GM21390 (cell line): ENCODE measurements at regions not wholly inside any gene's neighbourhood (a gene's known extent, or its start where the extent isn't known, plus 50 kb on each side); places are given as distances from the start of the nearest gene placed in this dataset.
"Not testable (repeated sequence)": the region's sequence is repeated elsewhere in the genome, so short reads cannot be mapped to it uniquely, and the experiment has no call there.

Source experiments
- ATAC-seq: cut with Tn5 transposase; IDR thresholded peaks from one replicate; pipeline ENCODE4 v1.9.1; 2021; ENCODE audit not compliant: unreplicated experiment

DNA sequence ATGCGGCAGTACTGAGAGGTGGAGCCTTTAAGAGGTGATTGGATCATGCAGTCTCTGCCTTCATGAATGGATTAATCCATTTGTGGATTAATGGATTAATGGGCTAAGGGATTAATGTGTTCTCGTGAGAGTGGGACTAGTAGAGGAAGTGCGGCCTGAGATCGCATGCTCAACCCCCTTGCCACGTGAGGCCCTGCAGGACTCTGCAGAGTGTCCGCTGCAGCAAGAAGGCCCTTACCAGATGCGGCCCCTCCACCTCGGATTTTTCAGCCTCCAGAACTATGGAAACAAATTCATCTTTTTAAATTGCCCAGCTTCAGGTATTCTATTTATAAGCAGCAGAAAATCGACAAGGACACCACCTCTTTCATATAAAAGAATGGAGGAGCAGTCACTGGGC lies 148.8 kb downstream of the TPRA1 start:
- ATAC-seq = no peak

DNA sequence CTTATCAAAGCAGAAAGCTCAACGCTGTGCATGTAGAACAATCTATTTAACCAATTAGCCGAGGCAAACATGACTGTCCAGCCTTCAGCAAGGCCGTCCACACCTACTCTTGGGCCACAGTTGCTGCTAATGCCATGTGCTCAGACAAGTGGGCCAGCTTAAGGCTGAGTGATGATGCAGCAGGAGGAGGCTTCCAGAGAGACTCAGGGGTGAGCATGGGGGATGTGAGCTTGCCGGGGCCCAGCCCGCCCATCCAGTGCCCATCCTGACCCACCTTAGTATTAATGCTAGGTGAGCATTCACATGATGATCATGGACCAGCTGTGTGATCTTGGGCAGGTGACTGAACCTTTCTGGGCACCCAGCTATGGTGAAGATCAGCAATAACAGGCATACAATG lies 150.1 kb downstream of the TPRA1 start:
- ATAC-seq = no peak

DNA sequence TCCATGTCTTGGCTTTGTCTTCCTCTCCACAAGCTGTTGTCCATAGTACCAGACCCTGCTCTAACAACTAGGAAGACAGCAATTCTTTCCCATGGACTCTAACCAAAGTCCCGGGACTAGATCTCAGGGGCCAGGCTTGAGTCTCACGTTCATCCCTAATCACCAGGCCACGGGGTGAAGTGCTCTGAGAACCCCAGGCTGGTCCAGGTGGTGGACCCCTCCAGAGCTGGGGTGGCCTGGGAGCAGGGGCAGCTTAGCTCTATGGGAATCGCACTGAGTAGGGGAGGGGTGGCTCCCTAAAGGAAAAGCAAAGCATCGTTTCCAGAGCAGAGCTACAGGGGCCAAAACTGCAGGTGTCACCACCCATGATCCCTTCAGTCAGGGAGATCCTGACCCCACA lies 150.9 kb downstream of the TPRA1 start:
- no peak for ATAC-seq

DNA sequence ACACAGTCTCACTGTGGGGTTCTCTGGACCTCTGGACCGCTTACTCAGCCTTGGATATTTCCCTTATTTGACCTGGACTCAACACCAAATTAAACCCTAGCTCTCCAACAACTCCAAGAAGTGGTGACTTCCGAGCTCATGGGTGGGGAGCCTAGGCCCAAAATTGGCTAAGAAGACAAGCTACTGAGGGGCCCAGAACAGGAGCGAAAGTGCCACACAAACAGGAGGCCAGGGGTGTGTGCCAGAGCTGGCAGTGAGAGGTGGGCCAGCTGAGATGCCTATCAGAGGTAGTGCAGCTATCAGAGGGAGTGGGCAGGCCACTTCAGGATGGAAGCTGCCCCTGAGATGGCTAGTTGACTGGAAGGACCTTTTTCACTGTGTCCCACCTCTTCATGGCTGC lies 151.1 kb upstream of the PRR20G start:
- ATAC-seq = no peak

DNA sequence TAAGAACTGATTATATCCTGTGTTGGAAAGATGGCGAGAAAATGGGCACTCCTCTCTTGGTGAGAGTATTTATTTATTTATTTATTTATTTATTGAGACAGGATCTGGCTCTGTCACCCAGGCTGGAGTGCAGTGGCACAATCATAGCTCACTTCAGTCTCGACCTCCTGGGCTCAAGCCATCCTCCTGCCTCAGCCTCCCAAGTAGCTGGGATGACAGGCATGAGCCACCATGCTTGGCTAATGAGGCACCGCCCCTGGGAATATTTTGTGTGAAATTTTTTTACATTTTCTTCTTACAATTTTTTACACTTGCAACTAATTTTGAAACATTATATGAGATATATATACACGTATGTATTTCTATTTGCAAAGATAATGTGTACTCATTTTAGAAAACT lies 150.5 kb upstream of the PRR20G start:
- ATAC-seq = no peak

DNA sequence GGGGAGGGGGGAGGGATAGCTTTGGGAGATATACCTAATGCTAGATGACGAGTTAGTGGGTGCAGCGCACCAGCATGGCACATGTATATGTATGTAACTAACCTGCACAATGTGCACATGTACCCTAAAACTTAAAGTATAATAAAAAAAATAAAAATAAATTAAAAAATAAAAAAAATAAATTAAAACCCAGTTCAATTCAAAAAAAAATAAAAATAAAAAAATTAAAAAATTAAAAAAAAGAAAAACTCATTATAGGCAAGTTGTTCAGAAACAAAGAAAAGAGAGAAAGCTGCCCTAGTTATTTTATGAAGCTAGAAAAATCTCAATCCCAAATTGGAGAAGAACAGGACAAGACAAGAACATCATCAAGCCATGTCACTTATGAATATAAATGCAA lies 147.5 kb upstream of the PRR20G start:
- ATAC-seq = not testable (repeated sequence)

DNA sequence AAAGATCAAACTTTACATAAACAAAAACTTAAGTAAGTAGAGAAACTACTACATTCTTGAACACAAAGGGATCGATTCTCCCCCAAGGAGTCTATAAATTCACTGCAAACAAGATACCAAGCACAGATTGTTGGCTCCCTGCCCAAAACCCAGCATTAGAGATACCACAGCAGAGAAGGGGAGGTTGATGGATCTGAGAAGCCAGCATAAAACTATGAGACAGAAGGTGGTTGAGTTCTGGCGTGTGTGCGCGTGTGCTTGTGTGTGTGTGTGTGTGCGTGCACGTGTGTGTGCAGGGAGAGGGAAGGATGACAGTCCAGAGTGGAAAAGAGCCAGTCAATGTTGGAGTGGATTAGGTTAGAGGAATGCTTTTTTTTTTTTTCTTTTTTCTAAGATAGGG lies 143.2 kb upstream of the PRR20G start:
- no peak for ATAC-seq

DNA sequence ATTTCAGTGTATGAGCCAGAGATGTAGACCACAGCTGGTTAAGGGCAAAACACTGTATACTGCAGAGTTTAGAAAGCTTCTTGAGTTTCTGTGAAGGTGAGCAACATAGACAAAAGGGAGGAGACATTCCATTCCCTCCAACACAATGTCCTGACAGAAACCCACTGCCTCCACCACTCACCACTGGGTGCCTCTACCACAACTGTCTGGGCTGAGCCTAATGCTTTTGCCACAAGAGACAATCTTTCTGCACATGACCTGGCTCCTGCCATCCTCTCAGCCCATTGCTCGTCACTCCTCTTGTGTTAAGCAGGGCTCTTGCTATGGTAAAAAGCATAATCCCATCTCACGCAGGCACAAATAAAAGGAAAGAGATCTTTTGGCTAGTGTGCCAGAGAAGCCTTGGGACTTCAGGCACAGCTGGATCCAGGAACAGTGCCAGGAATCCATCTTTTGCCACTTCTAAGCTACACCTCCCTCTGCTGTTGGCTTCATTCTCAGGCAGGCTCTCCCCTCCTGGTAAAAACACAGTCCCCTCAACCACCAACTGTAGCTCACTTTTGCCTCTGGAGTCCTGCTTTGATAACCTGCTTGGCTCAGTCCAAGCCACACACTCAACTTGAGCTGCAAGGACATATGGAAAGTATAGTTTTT lies 140.6 kb upstream of the PRR20G start:
- ATAC-seq = no peak

DNA sequence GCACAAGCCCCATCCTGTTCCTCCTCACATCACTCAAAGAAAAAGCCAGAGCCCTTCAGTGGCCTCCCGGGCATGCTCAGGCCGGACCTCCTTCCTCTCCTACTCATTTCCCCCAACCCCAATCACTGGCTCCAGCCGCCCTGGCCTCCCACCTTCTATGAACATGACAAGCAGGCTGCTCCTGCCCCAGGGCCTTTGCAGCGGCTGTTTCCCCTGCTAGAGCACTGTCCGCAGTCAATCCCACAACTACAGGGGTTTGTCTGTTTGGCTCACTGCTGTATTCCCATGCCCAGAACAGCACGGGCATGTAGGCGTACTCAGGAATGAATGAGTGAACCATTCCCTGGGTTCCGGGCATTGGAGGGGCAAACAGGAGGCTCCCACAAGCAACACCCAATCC lies 139.8 kb upstream of the PRR20G start:
- no peak for ATAC-seq

DNA sequence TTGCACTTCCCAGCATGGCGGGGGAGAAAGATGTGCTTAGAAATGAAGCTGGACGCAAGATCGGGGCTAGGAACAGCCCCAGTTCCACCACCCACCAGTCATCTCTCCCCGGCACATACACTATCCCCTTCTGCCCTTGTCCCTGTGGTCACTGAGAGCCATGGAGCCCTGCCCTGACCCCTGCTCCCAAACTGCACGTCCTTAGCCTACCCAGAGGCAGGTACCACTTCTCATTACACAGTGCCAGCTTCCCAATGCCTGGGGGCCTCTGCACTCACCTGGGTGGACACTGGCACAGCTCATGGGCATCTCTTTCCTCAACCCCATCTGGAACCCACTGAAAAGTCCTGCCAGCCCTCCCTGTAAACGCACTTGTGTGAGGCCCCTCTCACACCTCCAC lies 139.3 kb upstream of the PRR20G start:
- ATAC-seq = no peak

DNA sequence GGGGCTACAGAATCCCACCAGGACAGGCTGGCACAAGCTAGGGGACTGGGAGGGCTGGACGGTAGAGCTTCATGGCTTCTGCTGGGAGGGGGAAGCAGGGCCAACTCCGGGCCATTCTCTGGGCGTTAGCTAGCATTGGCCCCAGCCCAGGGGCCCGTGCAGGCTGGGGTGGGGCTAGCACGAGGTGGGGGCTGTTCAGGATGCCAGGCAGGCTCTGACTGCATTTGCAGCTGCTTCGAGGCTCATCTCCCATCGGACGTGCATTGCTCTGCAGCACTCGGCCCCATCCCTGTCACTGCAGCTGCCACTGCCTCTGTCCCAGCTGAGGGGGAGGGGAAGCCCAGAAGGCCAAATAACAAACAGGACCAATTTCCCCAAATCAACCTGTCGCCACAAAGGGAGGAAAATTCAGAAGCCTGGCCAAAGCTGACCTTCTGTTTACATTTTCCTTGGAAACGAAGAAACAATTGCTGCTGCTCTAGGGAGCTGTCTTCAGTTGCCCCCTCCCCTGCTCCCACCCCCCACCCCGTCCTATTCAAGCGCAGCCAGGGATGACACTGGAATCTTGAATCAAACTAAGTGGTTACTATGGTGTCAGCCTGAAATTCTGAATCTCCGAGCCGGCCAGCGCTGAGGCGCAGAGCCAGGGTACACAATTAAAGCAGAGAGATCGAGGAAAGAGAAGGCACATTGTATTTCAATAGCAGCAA lies 138.8 kb upstream of the PRR20G start:
- no peak for ATAC-seq

DNA sequence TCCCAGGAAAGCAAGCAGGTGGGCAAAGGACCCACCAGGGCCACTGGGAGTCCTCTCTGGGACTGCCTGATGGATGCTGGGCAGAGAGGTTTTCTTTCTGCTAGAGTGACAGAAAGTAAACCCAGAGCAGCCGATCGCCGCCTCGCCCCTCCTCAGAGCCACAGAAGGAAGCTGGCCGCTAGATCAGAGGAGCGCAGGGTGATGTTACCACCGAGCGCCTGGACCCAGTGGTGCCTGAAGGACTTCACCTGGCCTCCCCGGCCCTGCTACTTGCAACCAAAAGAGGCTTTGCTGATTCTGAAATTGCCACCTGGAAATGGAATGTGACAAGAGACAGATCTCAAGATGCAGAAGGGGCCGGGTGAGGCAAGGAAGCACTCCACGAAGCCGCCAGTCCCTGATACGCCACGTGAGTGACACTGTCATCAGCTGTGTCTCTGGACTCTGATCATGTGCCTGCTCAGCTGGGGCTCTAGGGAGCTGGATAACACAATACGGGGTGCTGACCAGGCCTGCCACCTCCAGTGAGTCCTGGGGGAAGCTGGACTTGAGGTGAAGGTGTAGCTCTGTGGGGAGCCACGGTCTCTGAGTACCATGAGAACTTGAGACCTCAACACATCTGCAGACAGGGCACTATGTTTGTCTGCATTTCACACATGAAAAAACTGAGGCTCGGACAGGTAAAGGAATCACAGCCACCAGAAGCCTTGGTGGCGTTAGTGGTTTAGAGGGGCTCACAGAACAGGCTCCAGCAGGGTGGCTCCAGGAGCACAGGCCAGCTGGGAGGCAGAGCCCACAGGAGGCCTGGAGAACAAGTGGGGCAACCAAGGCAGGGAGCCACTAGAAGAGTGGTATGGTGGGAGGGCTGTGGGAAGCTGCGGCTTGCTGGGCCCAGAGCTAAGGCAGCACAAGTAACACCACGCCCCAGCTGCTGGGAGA lies 137.9 kb upstream of the PRR20G start:
- no peak for ATAC-seq

DNA sequence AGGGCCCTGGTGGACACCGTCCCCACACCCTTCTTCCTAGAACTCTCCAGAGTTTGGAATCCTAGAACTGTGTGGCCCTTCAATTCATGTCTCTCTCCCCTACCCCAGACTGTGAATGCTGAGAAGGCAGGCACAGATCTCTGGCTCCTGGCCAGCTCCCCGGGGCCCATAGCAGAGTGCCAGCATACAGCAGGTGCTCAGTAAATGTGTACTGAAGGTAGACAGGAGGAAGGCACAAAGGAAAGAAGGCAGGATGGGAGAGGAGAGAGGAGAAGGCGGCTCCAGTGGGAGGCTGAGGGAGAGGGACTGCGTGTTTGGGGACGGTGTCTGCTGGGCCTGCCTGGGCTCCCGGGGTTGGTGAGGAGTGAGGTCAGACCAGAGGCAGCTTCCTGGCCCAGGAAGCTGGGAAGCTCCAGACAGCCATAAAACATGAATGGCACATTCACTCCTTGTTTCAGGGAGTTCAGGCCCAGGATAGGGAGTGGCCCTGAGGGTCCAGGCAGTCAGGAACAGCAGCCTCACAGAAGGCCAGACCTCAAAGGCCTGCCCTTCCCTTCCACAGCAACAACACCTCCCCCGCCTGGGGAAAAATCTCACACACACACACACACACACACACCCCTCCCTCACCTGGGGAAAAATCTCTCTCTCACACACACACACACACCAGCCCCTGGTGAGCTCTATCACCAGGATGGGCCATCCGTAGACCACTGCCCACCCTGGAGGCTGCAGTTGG lies 137.1 kb upstream of the PRR20G start:
- ATAC-seq = no peak

DNA sequence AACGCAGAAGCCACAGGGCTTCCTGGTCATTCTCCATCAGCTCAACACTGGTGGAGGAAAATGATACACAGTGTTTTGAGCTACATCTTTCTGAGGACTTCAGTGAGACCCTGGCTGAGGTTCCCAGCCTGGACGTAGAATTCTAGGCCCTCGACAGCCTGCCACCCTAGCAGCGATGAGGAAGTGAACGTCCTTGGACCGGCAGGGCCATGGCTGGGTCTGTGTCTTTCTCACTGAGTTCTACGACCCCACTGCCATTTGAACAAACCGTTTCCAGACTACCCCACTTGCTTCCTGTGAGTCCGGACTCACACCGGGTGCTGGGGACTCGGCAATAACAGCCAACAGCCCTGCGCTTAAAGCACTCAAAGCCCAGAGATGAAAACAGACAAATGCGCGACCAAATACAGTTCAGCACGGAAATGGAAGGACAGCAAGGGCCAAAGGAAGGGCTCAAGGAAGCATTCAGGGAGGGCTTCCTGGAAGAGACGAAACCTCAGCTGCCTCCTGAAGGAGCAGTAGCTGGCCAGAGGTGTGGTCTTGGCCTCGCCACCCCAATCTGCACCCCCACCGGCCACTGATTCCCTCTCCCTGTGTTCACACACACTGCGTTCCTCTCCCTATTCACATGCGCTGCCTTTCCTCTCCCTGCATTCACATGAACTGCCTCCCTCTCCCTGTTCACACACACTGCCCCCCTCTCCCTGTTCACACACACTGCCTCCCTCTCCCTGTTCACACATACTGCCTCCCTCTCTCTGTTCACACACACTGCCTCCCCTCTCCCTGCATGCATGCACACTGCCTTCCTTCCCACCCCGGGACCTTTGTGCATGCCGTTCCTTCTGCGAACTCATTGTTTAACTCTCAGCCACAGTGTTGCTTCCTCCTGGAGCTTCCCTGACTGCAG lies 136.3 kb upstream of the PRR20G start:
- no peak for ATAC-seq

DNA sequence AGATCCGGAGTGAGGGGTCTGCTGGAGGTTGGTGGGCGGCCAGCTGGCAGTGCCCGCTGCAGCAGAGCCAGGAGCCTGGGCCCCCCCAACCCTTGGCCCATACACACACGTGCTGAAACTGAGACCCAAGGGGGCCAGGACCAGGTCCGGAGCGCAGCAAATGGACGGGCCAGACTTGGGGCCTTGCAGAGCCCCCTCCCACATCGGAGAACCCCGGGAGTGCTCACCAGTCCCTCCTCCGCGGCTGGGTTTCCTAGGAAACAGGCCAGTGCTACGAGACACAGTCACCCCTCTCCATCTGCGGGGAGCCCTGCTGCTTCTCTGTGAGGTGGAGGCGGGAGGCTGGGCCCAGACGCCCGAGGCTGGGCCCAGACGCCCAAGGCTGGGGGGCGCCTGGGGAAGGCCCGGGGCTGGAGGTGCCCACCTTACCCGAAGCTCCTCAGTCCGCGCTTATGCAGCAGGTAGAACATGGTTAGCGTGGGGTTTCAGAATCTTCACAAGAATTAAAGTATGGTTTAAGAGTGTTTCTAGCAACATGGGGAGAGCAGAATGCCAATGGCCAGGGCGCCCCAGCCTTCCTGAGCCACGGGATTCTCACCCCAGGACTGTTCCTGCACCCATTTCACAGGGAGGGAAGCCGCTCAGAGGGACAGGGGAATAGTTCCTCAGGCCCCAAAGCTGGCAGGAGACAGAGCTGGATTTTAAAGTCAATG lies 135.0 kb upstream of the PRR20G start:
- ATAC-seq = no peak

DNA sequence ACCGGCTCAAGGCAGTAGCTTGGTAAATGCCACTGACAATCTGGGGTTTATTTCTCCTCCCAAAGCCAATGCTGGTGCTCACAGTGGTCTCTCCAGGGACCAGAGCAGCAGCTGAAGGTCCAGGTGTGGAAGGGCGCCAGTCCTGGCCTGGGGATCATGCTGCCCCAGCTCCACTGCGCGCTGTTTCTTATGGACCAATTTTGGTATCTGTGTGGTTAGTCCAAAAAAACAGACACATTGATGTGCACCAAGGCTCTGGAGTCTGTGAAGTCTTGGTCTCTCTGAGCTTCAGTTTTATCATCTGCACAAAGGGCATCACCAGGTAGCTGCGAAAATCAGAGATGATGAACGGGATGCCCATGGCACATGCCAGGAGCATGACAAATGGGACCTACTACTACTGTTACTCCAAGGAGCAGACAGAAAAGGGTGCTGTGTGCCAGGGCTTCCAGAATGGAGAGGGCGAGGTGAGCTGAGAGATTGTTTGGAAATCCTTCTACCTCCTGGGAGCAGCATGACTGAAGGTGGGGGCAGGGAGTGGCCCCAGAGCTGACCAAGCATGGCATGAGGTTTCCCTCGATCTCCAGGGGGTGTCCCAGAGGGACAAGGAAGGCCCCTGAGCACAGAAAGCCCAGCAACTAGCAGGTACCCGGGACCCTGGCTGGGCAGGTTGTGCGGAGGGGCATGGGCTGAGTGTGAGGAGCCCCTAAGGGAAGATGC lies 134.3 kb upstream of the PRR20G start:
- ATAC-seq = no peak

DNA sequence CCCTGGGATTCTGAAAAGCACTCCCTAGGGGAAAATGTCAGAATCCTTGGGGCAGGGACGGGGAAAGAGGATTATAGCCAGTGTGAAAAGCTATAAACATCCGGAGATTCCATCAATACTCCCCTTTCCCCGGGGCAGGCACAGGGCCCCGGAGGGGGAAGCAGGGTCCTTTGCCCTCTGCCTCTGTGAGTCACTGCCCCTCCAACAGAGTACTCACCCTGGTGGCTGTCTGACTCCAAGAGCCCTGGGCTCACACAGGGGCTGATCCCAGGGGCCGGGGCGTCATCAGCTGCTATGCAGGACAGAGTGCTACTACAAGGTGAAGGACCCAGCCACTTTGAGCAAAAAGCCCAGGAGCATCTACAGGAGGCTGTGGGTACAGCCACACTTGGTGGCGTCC lies 133.0 kb upstream of the PRR20G start:
- ATAC-seq = no peak

DNA sequence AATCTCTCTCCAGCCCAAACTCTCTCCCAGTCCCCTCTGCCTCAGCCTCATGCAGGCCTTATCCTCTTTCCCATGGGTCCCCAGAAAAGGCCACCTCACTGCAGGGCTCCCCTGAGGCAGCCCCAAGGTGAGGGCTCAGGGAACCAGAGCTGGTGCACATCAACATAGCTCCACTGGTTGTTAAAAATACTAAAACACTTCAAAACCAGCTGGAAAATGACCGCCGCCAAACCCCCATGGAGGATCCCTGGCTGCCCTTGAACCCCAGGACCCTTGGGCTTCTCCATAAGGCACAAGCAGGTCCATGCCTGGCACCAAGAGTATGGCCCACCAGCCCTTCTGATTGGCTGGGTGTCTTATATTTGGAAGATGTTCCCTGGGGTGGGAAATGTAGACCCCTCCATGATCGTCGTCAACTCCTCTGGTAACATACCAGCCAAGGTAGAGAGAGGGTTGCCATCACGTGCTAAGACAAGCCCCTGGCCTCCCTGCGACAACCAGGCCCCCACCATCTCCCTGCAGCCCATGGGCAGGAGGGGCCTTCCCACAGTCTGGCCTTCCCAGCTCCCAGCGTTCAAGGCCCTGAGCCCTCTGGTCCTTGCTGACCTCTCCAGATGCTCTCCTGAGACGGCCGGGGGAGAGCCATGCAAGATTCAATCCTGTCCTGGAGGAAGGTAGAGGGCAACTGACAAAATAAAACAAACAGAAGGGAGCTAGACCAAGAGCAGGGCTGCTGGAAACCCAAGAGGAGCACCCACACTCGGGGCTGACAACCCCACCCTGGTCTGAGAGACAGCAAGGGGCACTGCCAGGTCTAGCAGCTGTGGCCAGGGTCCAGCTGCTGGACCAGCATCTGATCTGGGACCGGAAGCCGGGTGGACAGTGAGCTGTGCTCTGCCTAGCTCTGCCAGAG lies 132.1 kb upstream of the PRR20G start:
- ATAC-seq = no peak
